Pons (tissue), 1 donor: ENCODE measurements at regions not wholly inside any gene's neighbourhood (a gene's known extent, or its start where the extent isn't known, plus 50 kb on each side); places are given as distances from the start of the nearest gene placed in this dataset.
"Not testable (repeated sequence)": the region's sequence is repeated elsewhere in the genome, so short reads cannot be mapped to it uniquely, and the experiment has no call there.

ENCODE experiments used
- DNase-seq: peaks from one replicate; pipeline ENCODE4 v3.0.0-alpha.2; 2016; ENCODE audit warnings: low spot score

DNA sequence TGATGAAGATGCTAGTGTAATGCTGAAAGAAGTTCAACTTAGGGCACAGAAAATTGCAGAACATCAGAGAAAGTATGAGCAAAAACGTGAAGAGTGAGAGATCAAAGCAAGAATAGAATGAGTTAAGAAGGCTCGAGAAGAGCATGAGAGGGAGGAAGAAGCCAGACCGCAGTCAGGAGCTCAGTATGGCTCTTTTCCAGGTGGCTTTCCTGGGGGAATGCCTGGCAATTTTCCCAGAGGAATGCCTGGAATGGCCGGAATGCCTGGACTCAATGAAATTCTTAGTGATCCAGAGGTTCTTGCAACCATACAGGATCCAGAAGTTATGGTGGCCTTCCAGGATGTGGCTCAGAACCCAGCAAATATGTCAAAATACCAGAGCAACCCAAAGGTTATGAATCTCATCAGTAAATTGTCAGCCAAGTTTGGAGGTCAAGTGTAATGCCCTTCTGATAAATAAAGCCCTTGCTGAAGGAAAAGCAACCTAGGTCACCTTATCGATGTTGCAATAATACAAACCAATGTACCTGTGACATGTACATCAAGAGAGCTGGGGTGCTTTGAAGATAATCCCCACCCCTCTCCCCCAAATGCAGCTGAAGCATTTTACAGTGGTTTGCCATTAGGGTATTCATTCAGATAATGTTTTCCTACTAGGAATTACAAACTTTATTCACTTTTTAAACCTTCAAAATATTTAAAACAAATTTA is 277.9 kb downstream of the LPIN1 start:
- DNase-seq = not testable (repeated sequence)

GRCh38 chr2:12027136-12027535 is 280.7 kb downstream of the LPIN1 start:
- DNase-seq = no peak

- no peak for DNase-seq
Measured at GRCh38 chr2:12031866-12032265, 285.4 kb downstream of the LPIN1 start.

GRCh38 chr2:12032398-12032797 is 286.0 kb downstream of the LPIN1 start:
- no peak for DNase-seq

DNA sequence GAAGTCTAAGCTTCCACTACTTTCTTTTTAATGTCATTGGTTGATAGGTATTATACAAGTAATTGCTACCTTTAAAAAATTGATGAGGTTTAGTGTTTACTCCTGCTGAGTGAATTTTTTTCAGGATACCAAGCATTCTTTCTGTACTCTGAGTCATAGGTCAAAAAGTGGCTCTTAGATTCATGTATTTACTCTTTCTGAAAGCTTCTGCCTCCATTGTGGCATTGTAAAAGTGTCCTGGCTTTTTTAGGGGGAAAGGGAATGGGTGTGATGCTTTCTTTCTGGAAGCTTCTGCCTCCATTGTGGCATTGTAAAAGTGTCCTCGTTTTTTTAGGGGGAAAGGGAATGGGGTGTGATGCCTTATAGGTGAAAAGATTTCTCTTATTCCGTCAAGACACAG is 286.5 kb downstream of the LPIN1 start:
- DNase-seq = no peak

- DNase-seq = no peak
Measured at GRCh38 chr2:12033494-12033893, 287.1 kb downstream of the LPIN1 start.

DNA sequence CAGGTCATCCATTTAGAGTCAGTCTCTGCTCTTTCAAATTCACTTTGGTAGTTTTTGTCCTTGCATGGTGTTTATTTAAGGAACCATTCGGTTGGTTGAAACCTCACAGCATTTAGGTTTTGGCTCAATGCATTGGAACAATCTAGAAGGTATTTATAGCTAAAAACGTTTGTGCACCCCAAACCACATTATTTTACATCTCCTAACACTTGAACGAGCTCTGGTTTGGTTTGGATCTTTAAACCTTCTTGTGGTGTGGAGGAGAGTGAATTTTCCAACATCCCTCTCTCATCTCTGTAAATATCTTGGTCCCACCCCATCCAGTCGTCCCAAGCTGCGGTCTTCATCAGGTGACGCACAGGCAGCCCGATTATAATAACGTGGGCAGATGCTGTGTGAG is 287.9 kb downstream of the LPIN1 start:
- DNase-seq = no peak

GRCh38 chr2:12035029-12035720 is 288.7 kb downstream of the LPIN1 start:
- DNase-seq = no peak

- no peak for DNase-seq
Measured at GRCh38 chr2:12035956-12036639, 289.7 kb downstream of the LPIN1 start.

- DNase-seq = no peak
Measured at GRCh38 chr2:12036640-12036983, 290.2 kb downstream of the LPIN1 start.

DNA sequence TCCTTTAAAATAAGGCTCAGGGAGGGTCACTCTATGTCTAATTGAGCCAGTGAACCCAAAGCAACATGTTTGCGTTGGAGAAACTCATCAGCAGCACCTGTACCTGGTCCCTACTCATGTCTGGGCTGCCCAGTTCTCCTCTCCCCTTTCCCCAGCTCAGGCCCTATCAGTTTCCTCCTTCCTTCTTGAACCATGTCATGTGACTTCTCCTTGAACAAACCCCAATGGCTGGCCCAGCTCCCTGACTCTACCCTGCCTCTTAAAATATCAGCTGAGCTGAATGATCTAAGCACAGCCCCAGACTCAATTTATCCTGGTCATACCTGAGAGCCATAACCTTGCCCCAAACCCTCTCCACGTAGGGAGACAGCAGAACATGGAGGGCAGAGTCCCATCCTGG is 290.9 kb downstream of the LPIN1 start:
- no peak for DNase-seq

DNA sequence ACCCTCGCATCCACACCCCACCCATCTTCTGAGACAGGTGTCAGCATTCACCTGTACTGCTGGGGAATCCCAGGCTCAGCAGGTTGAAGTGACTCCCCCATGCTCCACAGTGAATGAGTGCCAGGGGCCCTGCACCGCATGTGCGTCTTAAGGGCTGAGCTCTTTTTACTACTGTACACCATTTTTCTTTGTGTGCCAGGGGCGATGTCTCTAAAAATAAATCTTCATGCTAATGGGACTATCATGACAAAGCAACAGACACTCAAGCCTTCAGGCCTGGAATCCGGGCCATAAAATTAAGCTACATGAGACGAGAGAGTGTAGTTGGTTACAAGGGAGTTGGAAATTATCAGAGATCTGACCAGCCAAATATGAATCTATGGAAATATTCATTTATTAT is 294.8 kb downstream of the LPIN1 start:
- DNase-seq = no peak

DNA sequence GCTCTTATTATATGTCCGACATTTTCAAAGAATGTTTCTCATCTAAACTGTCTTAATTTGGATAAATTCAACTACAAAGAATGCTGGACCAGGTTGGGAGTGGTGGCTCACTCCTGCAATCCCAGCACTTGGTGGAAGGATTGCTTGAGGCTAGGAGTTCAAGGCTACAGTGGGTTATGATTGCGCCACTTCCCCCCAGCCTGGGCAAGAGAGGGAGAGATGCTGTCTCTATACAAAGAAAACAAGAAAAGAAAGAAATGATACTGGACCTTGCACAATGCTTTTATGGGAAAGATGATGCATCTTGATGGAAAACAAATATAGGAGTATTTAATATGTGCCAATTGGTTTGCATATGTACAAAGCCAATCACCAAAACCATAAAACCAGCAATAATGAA is 296.7 kb downstream of the LPIN1 start:
- no peak for DNase-seq

- DNase-seq = no peak
Measured at GRCh38 chr2:12044857-12045256, 298.4 kb downstream of the LPIN1 start.

- DNase-seq = no peak
Measured at GRCh38 chr2:12045864-12046291, 299.4 kb downstream of the LPIN1 start.

DNA sequence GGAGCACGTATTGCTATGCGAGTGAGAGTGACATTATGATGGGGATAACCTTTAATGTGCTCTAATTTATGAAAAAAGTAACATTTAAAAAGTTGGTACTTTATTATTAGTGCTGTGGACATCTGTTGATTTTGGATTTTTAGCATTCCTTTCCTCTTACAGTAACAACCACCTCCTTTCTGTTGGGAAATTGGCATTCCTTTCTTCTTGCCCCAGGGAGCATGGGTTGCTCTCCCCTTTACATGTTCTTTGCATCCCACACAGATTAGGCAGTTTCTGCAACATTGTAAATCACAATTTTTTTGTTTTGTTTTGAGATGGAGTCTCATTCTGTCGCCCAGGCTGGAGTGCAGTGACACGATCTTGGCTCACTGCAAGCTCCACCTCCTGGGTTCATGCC is 300.2 kb downstream of the LPIN1 start:
- no peak for DNase-seq

- DNase-seq = no peak
Measured at GRCh38 chr2:12047761-12048160, 301.3 kb downstream of the LPIN1 start.

DNA sequence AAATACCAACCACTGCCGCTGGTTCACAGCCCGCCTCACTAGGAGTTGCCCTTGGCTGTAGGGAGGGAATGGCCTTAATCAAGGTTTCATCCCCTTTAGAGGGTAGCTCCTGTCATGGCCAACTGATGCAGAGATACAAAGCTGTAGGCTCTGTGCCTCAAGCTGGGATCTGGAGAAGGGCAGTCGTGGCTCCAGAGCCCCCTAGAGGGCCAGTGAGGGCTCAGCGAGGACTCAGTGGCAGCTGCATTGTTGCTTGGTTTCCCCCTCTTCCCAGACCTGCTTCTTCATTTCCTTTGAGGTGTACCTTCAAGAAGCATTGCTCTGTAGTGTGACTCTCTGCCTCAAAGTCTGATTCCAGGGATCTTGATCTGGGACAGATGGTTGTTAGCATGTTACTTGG is 302.1 kb downstream of the LPIN1 start:
- DNase-seq = no peak

DNA sequence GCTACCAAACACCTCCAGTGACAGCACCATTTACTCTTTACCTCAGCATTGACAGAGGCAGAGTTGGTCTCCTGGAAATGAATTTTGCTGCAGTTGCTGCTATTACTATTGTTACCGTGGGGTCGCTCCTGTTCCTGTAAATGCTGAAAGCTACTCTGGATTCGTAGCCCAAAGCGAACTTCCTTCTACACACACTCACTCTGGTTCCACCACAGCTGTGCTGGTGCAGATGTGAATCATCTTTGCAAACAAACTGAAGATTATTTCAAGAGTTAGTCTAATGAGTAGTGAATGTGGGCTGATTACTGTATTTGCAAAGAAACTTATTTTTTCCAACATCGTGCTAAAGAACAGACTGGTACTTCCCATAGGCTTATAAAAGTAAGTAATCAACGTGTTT is 304.0 kb downstream of the LPIN1 start:
- DNase-seq = no peak

- no peak for DNase-seq
Measured at GRCh38 chr2:12051831-12052230, 305.4 kb downstream of the LPIN1 start.

DNA sequence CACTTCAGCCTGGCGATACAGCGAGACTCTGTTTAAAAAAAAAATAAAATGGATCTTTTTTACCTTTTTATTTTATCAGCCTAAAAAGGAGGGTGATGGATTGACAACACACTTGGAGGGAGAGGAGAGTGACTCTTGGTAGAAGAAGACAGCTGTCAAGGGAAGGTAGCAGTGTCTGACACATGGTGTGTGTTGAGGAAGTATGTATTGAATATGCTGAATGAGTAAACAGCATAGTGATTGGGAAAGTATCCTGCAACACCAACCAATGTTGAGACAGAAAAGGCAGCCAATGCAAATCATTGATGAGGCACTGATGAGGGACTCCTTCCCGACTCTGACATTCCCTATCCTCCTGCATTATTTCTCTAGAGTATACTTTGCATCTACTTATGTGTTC is 306.4 kb downstream of the LPIN1 start:
- DNase-seq = no peak

GRCh38 chr2:12054956-12055618 is 308.7 kb downstream of the LPIN1 start:
- DNase-seq = no peak
